ENCODE measurements at regions not wholly inside any gene's neighbourhood (a gene's known extent, or its start where the extent isn't known, plus 50 kb on each side); places are given as distances from the start of the nearest gene placed in this dataset.

GRCh38 chr9:95769473-95769872 lies 106.0 kb upstream of the ERCC6L2 start:
- intact Hi-C loops (cut with micrococcal nuclease): no loop called here

GRCh38 chr9:95766906-95767305 lies 108.6 kb upstream of the ERCC6L2 start:
- Mint-ChIP-seq H3K27me3 (ENCODE audit: low read depth in 2 of 2) (peaks cover 28% of the 10 kb centered on the region in 2 donors), H3K27ac (no peak overlapping the region), H3K4me1 (peaks cover 15 to 16% of the 10 kb centered on the region in 2 donors), H3K36me3 (no peaks in the 10 kb centered on the region), H3K9me3 (peaks cover 0 to 2% of the 10 kb centered on the region in 2 donors), H3K4me3 (no peak overlapping the region)
- no peak for TF ChIP-seq CTCF (IDR thresholded peaks at IDR 0.05)
- Histone ChIP-seq H3K27me3 (ENCODE audit: control insufficient read depth, insufficient read depth, low read length) (peaks cover 18% of the 10 kb centered on the region), H3K4me3 (ENCODE audit: low read length) (no peak overlapping the region), H3K36me3 (ENCODE audit: control insufficient read depth, insufficient read depth, low read length) (no peaks in the 10 kb centered on the region), H3K27ac (ENCODE audit: low read length) (no peak overlapping the region), H3K9me3 (ENCODE audit: control insufficient read depth, insufficient read depth, low read length) (no peaks in the 10 kb centered on the region), H3K4me1 (ENCODE audit: control insufficient read depth, insufficient read depth, low read length) (peaks cover 11% of the 10 kb centered on the region)
- intact Hi-C loops (cut with micrococcal nuclease): no loop called here
- WGBS (ENCODE audit: insufficient coverage): 93% methylated on average over 4 of the region's 4 CpGs
- DNase-seq: no peak
- ATAC-seq: no peak

More at GRCh38 chr9:95769473-95769872, 106.0 kb upstream of the ERCC6L2 start:
- Mint-ChIP-seq H3K4me1 (peaks cover 14% of the 10 kb centered on the region in 2 donors), H3K27ac (no peak overlapping the region), H3K27me3 (ENCODE audit: low read depth in 2 of 2) (peaks cover 36 to 37% of the 10 kb centered on the region in 2 donors), H3K36me3 (no peaks in the 10 kb centered on the region), H3K4me3 (no peak overlapping the region), H3K9me3 (no peaks in the 10 kb centered on the region)
- no peak for ATAC-seq
- peaks cover 3% of the 10 kb centered on the region for H3K4me1 ChIP-seq (ENCODE audit: control insufficient read depth, insufficient read depth, low read length)
- peaks cover 16% of the 10 kb centered on the region for H3K27me3 ChIP-seq (ENCODE audit: control insufficient read depth, insufficient read depth, low read length)
- H3K4me3 ChIP-seq (ENCODE audit: low read length): no peak overlapping the region
- H3K27ac ChIP-seq (ENCODE audit: low read length): no peak overlapping the region
- H3K36me3 ChIP-seq (ENCODE audit: control insufficient read depth, insufficient read depth, low read length): no peaks in the 10 kb centered on the region
- no peaks in the 10 kb centered on the region for H3K9me3 ChIP-seq (ENCODE audit: control insufficient read depth, insufficient read depth, low read length)
- WGBS (ENCODE audit: insufficient coverage): 96% methylated on average over 2 of the region's 2 CpGs
- no peak for TF ChIP-seq CTCF (IDR thresholded peaks at IDR 0.05)
- no peak for DNase-seq

GRCh38 chr9:95764533-95765319 lies 110.8 kb upstream of the ERCC6L2 start:
- Mint-ChIP-seq H3K27ac (no peak overlapping the region), H3K4me1 (peaks cover 11 to 12% of the 10 kb centered on the region in 2 donors), H3K27me3 (ENCODE audit: low read depth in 2 of 2) (peaks cover 10 to 16% of the 10 kb centered on the region in 2 donors), H3K36me3 (no peaks in the 10 kb centered on the region), H3K4me3 (no peak overlapping the region), H3K9me3 (peaks cover 0 to 2% of the 10 kb centered on the region in 2 donors)
- H3K4me1 ChIP-seq (ENCODE audit: control insufficient read depth, insufficient read depth, low read length): peaks cover 10% of the 10 kb centered on the region
- no peak overlapping the region for H3K4me3 ChIP-seq (ENCODE audit: low read length)
- DNase-seq: no peak
- no peaks in the 10 kb centered on the region for H3K9me3 ChIP-seq (ENCODE audit: control insufficient read depth, insufficient read depth, low read length)
- ATAC-seq: no peak
- intact Hi-C loops (cut with micrococcal nuclease): no loop called here
- TF ChIP-seq CTCF (IDR thresholded peaks at IDR 0.05): no peak
- H3K27ac ChIP-seq (ENCODE audit: low read length): no peak overlapping the region
- 87% methylated on average over 15 of the region's 19 CpGs for WGBS (ENCODE audit: insufficient coverage)
- peaks cover 5% of the 10 kb centered on the region for H3K27me3 ChIP-seq (ENCODE audit: control insufficient read depth, insufficient read depth, low read length)
- no peaks in the 10 kb centered on the region for H3K36me3 ChIP-seq (ENCODE audit: control insufficient read depth, insufficient read depth, low read length)
